ENCODE measurements at regions not wholly inside any gene's neighbourhood (a gene's known extent, or its start where the extent isn't known, plus 50 kb on each side); places are given as distances from the start of the nearest gene placed in this dataset.

DNA sequence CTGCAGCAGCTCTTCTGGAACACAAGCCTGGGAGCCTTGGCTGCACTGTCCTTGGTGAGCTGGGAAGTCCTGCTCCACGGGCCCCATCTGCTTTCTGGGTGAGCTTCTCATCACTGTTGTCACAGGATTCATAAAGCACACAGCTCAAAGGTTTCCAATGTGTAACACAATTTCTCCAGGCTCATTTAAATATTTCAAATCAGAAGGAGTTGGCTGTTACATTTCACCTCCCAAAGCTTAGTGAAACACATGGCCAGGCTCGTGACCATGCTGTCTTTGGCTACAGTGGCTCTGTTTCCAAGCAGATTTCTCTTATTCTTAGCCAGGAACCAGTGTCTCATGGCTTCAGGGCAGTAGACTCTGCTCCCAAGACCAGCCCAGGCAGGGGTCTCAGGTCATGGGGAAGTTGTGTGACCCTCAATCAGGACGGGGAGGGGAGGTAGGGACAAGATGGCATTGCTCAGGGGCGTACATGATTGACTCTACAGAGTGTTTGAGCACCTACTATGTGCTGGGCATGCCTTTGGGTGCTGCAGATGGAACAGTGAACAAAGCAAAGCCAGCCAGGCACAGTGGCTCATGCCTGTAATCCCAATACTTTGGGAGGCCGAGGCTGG lies 353.0 kb downstream of the NPHP4 start:
- Histone ChIP-seq H3K9ac (ENCODE audit: low read depth in 1 of 2, low read length in 2 of 2) (no peak overlapping the region), H3K9me3 (ENCODE audit: control insufficient read depth in 4 of 4, low read length in 3 of 4) (peaks cover 0 to 2% (median 1%) of the 10 kb centered on the region in 4 donors), H3K27ac (ENCODE audit: low read depth in 1 of 2, low read length in 2 of 2) (no peak overlapping the region), H3K36me3 (ENCODE audit: control insufficient read depth in 4 of 4, insufficient read depth in 3 of 4, low read depth in 1 of 4, low read length in 3 of 4) (no peaks in the 10 kb centered on the region), H3K4me3 (ENCODE audit: low read depth in 1 of 3, low read length in 3 of 3) (no peak overlapping the region), H3K27me3 (ENCODE audit: control insufficient read depth in 4 of 4, insufficient read depth in 4 of 4, low read length in 3 of 4) (peaks cover 0 to 3% (median 1%) of the 10 kb centered on the region in 4 donors), H3K4me1 (ENCODE audit: control insufficient read depth in 4 of 4, insufficient read depth in 4 of 4, low read length in 3 of 4) (no peaks in the 10 kb centered on the region)
- no peak for DNase-seq (ENCODE audit: low spot score)
- TF ChIP-seq RAD21 (IDR thresholded peaks at IDR 0.05): no peak
- 63% methylated on average over 5 of the region's 5 CpGs for WGBS

GRCh38 chr1:5638582-5638981 lies 353.6 kb downstream of the NPHP4 start:
- peaks cover 0 to 6% (median 1%) of the 10 kb centered on the region in 4 donors for H3K27me3 ChIP-seq (ENCODE audit: control insufficient read depth in 4 of 4, insufficient read depth in 4 of 4, low read length in 3 of 4)
- peaks cover 0 to 2% (median 0%) of the 10 kb centered on the region in 4 donors for H3K9me3 ChIP-seq (ENCODE audit: control insufficient read depth in 4 of 4, low read length in 3 of 4)
- no peaks in the 10 kb centered on the region for H3K4me1 ChIP-seq (ENCODE audit: control insufficient read depth in 4 of 4, insufficient read depth in 4 of 4, low read length in 3 of 4)
- H3K27ac ChIP-seq (ENCODE audit: low read depth in 1 of 2, low read length in 2 of 2): no peak overlapping the region
- H3K4me3 ChIP-seq (ENCODE audit: low read depth in 1 of 3, low read length in 3 of 3): no peak overlapping the region
- TF ChIP-seq YY1 (IDR thresholded peaks at IDR 0.05): no peak
- TF ChIP-seq CTCF (IDR thresholded peaks at IDR 0.05; ENCODE audit: low read depth, low read length, missing input control): no peak
- no peak for TF ChIP-seq NR2F2 (IDR thresholded peaks at IDR 0.05)
- TF ChIP-seq HNF4A (conservative IDR thresholded peaks at IDR 0.05): no peak
- no peak for TF ChIP-seq ZBTB33 (IDR thresholded peaks at IDR 0.05)
- no peak for TF ChIP-seq JUND (IDR thresholded peaks at IDR 0.05)
- no peak for DNase-seq (ENCODE audit: low spot score)
- 52% methylated on average over 3 of the region's 3 CpGs for WGBS
- H3K9ac ChIP-seq (ENCODE audit: low read depth in 1 of 2, low read length in 2 of 2): no peak overlapping the region
- no peaks in the 10 kb centered on the region for H3K36me3 ChIP-seq (ENCODE audit: control insufficient read depth in 4 of 4, insufficient read depth in 3 of 4, low read depth in 1 of 4, low read length in 3 of 4)

- WGBS: 77% methylated on average over 2 of the region's 2 CpGs
- Histone ChIP-seq H3K4me3 (ENCODE audit: low read depth in 1 of 3, low read length in 3 of 3) (no peak overlapping the region), H3K27ac (ENCODE audit: low read depth in 1 of 2, low read length in 2 of 2) (no peak overlapping the region), H3K4me1 (ENCODE audit: control insufficient read depth in 4 of 4, insufficient read depth in 4 of 4, low read length in 3 of 4) (no peaks in the 10 kb centered on the region), H3K36me3 (ENCODE audit: control insufficient read depth in 4 of 4, insufficient read depth in 3 of 4, low read depth in 1 of 4, low read length in 3 of 4) (no peaks in the 10 kb centered on the region), H3K9me3 (ENCODE audit: control insufficient read depth in 4 of 4, low read length in 3 of 4) (peaks cover 0 to 2% (median 0%) of the 10 kb centered on the region in 4 donors), H3K9ac (ENCODE audit: low read depth in 1 of 2, low read length in 2 of 2) (no peak overlapping the region), H3K27me3 (ENCODE audit: control insufficient read depth in 4 of 4, insufficient read depth in 4 of 4, low read length in 3 of 4) (peaks cover 0 to 6% (median 1%) of the 10 kb centered on the region in 4 donors)
- no peak for TF ChIP-seq EGR1 (IDR thresholded peaks at IDR 0.05; ENCODE audit: low read depth in 2 of 2)
- TF ChIP-seq YY1 (IDR thresholded peaks at IDR 0.05): no peak
- peak; percentile 58 for TF ChIP-seq CTCF (IDR thresholded peaks at IDR 0.05; ENCODE audit: low read depth, low read length, missing input control)
- no peak for TF ChIP-seq HNF4A (conservative IDR thresholded peaks at IDR 0.05)
- no peak for TF ChIP-seq JUND (IDR thresholded peaks at IDR 0.05)
- TF ChIP-seq ATF3 (IDR thresholded peaks at IDR 0.05): no peak
- TF ChIP-seq TAF1 (conservative IDR thresholded peaks at IDR 0.05): no peak
- TF ChIP-seq RAD21 (IDR thresholded peaks at IDR 0.05): peak; percentile 63 to 78
- no peak for TF ChIP-seq NR2F2 (IDR thresholded peaks at IDR 0.05)
- no peak for DNase-seq (ENCODE audit: low spot score)
These were observed 355.1 kb downstream of the NPHP4 start for GRCh38 chr1:5637171-5637570.
